ENCODE measurements at regions not wholly inside any gene's neighbourhood (a gene's known extent, or its start where the extent isn't known, plus 50 kb on each side); places are given as distances from the start of the nearest gene placed in this dataset.

GRCh38 chr5:1999794-2000193 lies 117.1 kb upstream of the IRX4 start:
- no peak for DNase-seq

GRCh38 chr5:1998716-1999317 lies 116.1 kb upstream of the IRX4 start:
- no peaks in the 10 kb centered on the region for H3K36me3 ChIP-seq
- H3K4me3 ChIP-seq = no peak overlapping the region
- no peak overlapping the region for H3K9ac ChIP-seq (ENCODE audit: low read depth in 2 of 2, low read length in 2 of 2)
- H3K4me1 ChIP-seq = no peaks in the 10 kb centered on the region
- DNase-seq = no peak
- no peaks in the 10 kb centered on the region for H3K27me3 ChIP-seq
- H3K9me3 ChIP-seq = no peaks in the 10 kb centered on the region
- intact Hi-C loops (cut with DNase I) = no loop called here
- no peak overlapping the region for H3K27ac ChIP-seq
- TF ChIP-seq CTCF (IDR thresholded peaks at IDR 0.05) = no peak

More at GRCh38 chr5:1999794-2000193, 117.1 kb upstream of the IRX4 start:
- intact Hi-C loops (cut with DNase I) = no loop called here
- H3K4me1 ChIP-seq = no peaks in the 10 kb centered on the region
- no peaks in the 10 kb centered on the region for H3K9me3 ChIP-seq
- no peaks in the 10 kb centered on the region for H3K36me3 ChIP-seq
- H3K27me3 ChIP-seq = no peaks in the 10 kb centered on the region
- H3K4me3 ChIP-seq = no peak overlapping the region
- TF ChIP-seq CTCF (IDR thresholded peaks at IDR 0.05) = no peak
- no peak overlapping the region for H3K9ac ChIP-seq (ENCODE audit: low read depth in 2 of 2, low read length in 2 of 2)
- H3K27ac ChIP-seq = no peak overlapping the region

- Histone ChIP-seq H3K9ac (ENCODE audit: low read depth in 2 of 2, low read length in 2 of 2) (no peak overlapping the region), H3K27me3 (no peaks in the 10 kb centered on the region), H3K4me3 (no peak overlapping the region), H3K9me3 (no peaks in the 10 kb centered on the region), H3K36me3 (no peaks in the 10 kb centered on the region), H3K27ac (no peak overlapping the region), H3K4me1 (no peaks in the 10 kb centered on the region)
- DNase-seq = no peak
- intact Hi-C loops (cut with DNase I) = no loop called here
- no peak for TF ChIP-seq CTCF (IDR thresholded peaks at IDR 0.05)
These were observed 115.6 kb upstream of the IRX4 start for GRCh38 chr5:1998348-1998669.

- H3K4me1 ChIP-seq = no peaks in the 10 kb centered on the region
- TF ChIP-seq CTCF (IDR thresholded peaks at IDR 0.05) = no peak
- H3K9me3 ChIP-seq = no peaks in the 10 kb centered on the region
- DNase-seq = no peak
- no peaks in the 10 kb centered on the region for H3K27me3 ChIP-seq
- H3K4me3 ChIP-seq = no peak overlapping the region
- H3K36me3 ChIP-seq = no peaks in the 10 kb centered on the region
- intact Hi-C loops (cut with DNase I) = no loop called here
- H3K9ac ChIP-seq (ENCODE audit: low read depth in 2 of 2, low read length in 2 of 2) = no peak overlapping the region
- H3K27ac ChIP-seq = no peak overlapping the region
These were observed 115.1 kb upstream of the IRX4 start for GRCh38 chr5:1997640-1998347.

- DNase-seq = no peak
- Histone ChIP-seq H3K27me3 (no peaks in the 10 kb centered on the region), H3K27ac (no peak overlapping the region), H3K9me3 (no peaks in the 10 kb centered on the region), H3K4me3 (no peak overlapping the region), H3K36me3 (no peaks in the 10 kb centered on the region), H3K9ac (ENCODE audit: low read depth in 2 of 2, low read length in 2 of 2) (no peak overlapping the region), H3K4me1 (no peaks in the 10 kb centered on the region)
- intact Hi-C loops (cut with DNase I) = no loop called here
- TF ChIP-seq CTCF (IDR thresholded peaks at IDR 0.05) = no peak
These were observed 112.8 kb upstream of the IRX4 start for GRCh38 chr5:1995491-1995890.

All from colonic mucosa (tissue), 4 donors.